ENCODE measurements at regions not wholly inside any gene's neighbourhood (a gene's known extent, or its start where the extent isn't known, plus 50 kb on each side); places are given as distances from the start of the nearest gene placed in this dataset.

DNA sequence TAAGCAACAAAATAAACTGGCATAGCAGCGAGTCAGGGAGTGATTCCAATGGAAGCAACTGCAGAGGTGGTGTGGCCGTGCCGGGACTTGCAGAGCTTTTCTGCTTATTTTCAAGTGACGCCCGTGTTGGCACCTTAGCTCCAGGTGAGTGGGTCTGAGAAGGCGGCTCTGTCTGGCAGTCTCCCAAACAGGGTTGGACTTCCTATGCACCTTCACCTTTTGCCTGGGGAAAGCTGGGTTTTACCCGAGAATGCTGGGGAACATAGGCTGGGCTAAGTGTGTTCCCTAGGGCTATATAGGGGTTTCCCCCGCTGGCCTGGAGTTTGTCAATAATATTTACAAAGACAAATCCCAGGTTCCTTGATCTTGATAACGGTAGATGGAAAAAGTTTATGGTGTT is 179.9 kb upstream of the TBL1XR1 start:
- Histone ChIP-seq H3K4me3 (replicated peaks in 1 of 3) (no peak overlapping the region), H3K36me3 (no peaks in the 10 kb centered on the region), H3K4me1 (peaks cover 9 to 12% of the 10 kb centered on the region in 2 donors), H3K9me3 (no peaks in the 10 kb centered on the region), H3K27ac (peak overlapping the region; percentile 37 to 58 (median 43)), H3K27me3 (no peaks in the 10 kb centered on the region)
- peak; percentile 94 to 96 for DNase-seq
- intact Hi-C loops (cut with DNase I): no loop called here
- WGBS, 2 donors: 53 to 66% methylated on average over 9 of the region's 9 CpGs
- TF ChIP-seq POLR2A (IDR thresholded peaks at IDR 0.05): peak in 1 of 2 donors; percentile 15
- TF ChIP-seq, protein P1, sequence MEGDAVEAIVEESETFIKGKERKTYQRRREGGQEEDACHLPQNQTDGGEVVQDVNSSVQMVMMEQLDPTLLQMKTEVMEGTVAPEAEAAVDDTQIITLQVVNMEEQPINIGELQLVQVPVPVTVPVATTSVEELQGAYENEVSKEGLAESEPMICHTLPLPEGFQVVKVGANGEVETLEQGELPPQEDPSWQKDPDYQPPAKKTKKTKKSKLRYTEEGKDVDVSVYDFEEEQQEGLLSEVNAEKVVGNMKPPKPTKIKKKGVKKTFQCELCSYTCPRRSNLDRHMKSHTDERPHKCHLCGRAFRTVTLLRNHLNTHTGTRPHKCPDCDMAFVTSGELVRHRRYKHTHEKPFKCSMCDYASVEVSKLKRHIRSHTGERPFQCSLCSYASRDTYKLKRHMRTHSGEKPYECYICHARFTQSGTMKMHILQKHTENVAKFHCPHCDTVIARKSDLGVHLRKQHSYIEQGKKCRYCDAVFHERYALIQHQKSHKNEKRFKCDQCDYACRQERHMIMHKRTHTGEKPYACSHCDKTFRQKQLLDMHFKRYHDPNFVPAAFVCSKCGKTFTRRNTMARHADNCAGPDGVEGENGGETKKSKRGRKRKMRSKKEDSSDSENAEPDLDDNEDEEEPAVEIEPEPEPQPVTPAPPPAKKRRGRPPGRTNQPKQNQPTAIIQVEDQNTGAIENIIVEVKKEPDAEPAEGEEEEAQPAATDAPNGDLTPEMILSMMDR (IDR thresholded peaks at IDR 0.05): peak in 1 of 6 experiments; percentile 25

DNA sequence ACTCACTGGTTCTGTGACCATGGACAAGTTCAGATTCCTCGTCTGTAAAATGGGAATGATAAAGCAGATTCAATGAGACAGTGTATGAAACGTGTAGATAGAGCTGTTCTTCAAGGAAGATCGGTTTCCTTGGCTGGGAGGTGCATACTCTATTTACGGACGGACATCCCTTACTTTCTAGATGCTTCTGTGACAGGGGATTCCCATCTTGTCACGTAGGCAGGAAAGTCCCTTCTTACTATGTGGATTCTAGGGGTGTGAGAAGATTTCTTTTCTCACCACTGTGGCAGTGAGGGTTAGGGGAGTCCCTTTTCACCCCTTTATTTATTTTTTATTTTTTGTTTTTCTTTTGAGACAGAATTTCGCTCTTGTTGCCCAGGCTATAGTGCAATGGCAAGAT is 180.9 kb upstream of the TBL1XR1 start:
- H3K36me3 ChIP-seq: no peaks in the 10 kb centered on the region
- no peak overlapping the region for H3K4me3 ChIP-seq (replicated peaks in 1 of 3)
- DNase-seq: no peak
- no peaks in the 10 kb centered on the region for H3K27me3 ChIP-seq
- H3K9me3 ChIP-seq: no peaks in the 10 kb centered on the region
- H3K4me1 ChIP-seq: peaks cover 5% of the 10 kb centered on the region in 2 donors
- H3K27ac ChIP-seq: no peak overlapping the region
- TF ChIP-seq POLR2A (IDR thresholded peaks at IDR 0.05): no peak
- TF ChIP-seq, protein P1 (IDR thresholded peaks at IDR 0.05): no peak
- WGBS, 2 donors: 91% methylated on average over 7 of the region's 7 CpGs
- intact Hi-C loops (cut with DNase I): no loop called here

DNA sequence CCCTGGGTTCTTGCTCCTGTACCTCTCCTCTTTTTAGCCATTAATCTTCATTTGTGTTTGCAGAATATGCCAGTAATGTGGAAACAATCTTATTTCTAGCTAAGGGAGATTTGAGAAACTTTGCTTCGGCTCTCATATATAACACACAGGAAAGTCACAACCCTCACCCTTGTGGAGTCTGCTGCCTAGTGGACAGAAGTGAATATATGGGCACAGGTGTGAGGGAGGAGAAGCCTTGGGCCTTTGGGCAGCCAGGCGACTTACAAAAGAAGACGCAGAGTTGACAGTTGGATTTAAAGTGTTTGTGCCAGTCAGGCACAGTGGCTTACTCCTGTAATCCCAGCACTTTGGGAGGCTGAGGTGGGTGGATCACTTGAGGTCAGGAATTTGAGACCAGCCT is 181.8 kb upstream of the TBL1XR1 start:
- no peak for TF ChIP-seq POLR2A (IDR thresholded peaks at IDR 0.05)
- TF ChIP-seq, protein P1 (IDR thresholded peaks at IDR 0.05): no peak
- 91 to 95% methylated on average over 3 of the region's 3 CpGs for WGBS, 2 donors
- Histone ChIP-seq H3K27ac (no peak overlapping the region), H3K4me1 (peaks cover 5% of the 10 kb centered on the region in 2 donors), H3K9me3 (no peaks in the 10 kb centered on the region), H3K27me3 (no peaks in the 10 kb centered on the region), H3K4me3 (replicated peaks in 1 of 3) (no peak overlapping the region), H3K36me3 (no peaks in the 10 kb centered on the region)
- intact Hi-C loops (cut with DNase I): no loop called here
- no peak for DNase-seq

DNA sequence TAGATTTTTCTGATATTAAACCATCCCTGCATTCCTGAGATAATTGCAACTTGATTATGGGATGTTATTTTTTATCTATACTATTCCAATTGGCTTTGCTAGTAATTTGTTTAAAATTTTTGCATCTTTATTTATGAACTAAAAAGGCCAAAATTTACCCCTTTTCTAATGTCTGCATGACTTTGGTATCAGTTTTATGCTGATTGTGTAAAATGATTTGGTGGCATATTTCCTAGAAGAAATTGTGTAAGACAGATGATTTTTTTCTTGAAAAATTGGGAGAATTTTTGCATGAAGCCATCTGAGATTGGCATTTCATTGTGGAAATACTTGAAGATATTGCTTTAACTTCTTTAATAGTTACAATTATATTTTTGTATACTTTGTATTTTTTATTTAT is 183.8 kb upstream of the TBL1XR1 start:
- H3K4me3 ChIP-seq (replicated peaks in 1 of 3): no peak overlapping the region
- peaks cover 5 to 8% of the 10 kb centered on the region in 2 donors for H3K4me1 ChIP-seq
- intact Hi-C loops (cut with DNase I): no loop called here
- TF ChIP-seq POLR2A (IDR thresholded peaks at IDR 0.05): no peak
- TF ChIP-seq, protein P1 (IDR thresholded peaks at IDR 0.05): no peak
- H3K36me3 ChIP-seq: no peaks in the 10 kb centered on the region
- H3K9me3 ChIP-seq: no peaks in the 10 kb centered on the region
- DNase-seq: no peak
- H3K27ac ChIP-seq: no peak overlapping the region
- no peaks in the 10 kb centered on the region for H3K27me3 ChIP-seq

DNA sequence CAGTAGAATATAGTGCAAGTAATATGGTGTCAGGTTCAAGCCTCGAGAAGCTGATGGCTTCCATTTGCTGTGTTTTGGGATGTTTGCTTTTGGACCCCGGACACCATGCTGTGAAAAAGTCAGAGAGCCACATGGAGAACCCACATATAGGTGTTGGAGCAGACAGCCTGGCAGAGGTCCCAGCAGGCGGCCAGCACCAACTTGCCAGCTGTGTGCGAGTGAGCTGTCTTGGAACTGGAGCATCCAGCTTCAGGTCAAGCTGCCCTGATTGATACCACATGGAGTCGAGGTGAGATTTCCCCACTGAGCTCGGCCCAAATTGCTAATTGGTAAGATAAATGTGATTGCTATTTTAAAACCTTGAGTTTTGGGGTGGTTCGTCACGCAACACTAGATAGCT is 185.7 kb upstream of the TBL1XR1 start:
- intact Hi-C loops (cut with DNase I): no loop called here
- no peak for DNase-seq
- TF ChIP-seq, protein P1 (IDR thresholded peaks at IDR 0.05): no peak
- TF ChIP-seq POLR2A (IDR thresholded peaks at IDR 0.05): no peak
- peaks cover 0 to 3% of the 10 kb centered on the region in 2 donors for H3K4me1 ChIP-seq
- 92% methylated on average over 8 of the region's 8 CpGs for WGBS, 2 donors
- H3K27me3 ChIP-seq: no peaks in the 10 kb centered on the region
- H3K27ac ChIP-seq: no peak overlapping the region
- H3K36me3 ChIP-seq: no peaks in the 10 kb centered on the region
- no peak overlapping the region for H3K4me3 ChIP-seq (replicated peaks in 1 of 3)
- no peaks in the 10 kb centered on the region for H3K9me3 ChIP-seq

Measured in thyroid gland (tissue), 4 donors.